ENCODE measurements at regions not wholly inside any gene's neighbourhood (a gene's known extent, or its start where the extent isn't known, plus 50 kb on each side); places are given as distances from the start of the nearest gene placed in this dataset.

DNA sequence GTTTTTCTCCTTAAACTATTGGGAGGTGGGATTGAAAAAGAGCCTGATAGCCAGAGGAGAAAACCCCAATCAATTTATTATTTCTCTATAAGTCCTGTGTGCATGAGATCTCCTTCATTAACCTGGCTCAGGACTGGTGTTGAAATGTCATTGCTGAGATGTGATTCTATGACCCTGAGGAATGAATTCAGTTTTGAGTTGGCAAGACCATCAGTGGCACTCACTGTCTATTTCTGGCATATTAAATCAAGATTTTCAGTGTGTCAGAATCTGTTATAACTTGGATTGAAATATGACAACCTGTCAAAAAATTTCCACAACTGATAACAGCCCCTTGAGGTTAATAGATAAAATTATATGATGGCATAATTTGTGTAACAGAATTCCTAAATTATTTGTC, 431.1 kb downstream of the TFAP2B start:
- TF ChIP-seq, protein P1, sequence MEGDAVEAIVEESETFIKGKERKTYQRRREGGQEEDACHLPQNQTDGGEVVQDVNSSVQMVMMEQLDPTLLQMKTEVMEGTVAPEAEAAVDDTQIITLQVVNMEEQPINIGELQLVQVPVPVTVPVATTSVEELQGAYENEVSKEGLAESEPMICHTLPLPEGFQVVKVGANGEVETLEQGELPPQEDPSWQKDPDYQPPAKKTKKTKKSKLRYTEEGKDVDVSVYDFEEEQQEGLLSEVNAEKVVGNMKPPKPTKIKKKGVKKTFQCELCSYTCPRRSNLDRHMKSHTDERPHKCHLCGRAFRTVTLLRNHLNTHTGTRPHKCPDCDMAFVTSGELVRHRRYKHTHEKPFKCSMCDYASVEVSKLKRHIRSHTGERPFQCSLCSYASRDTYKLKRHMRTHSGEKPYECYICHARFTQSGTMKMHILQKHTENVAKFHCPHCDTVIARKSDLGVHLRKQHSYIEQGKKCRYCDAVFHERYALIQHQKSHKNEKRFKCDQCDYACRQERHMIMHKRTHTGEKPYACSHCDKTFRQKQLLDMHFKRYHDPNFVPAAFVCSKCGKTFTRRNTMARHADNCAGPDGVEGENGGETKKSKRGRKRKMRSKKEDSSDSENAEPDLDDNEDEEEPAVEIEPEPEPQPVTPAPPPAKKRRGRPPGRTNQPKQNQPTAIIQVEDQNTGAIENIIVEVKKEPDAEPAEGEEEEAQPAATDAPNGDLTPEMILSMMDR (tag by site-specific recombination; IDR thresholded peaks at IDR 0.05), result no peak
- TF ChIP-seq ZNF221 (tag by site-specific recombination; IDR thresholded peaks at IDR 0.05; ENCODE audit: borderline replicate concordance) (no peak), KLF10 (tag by site-specific recombination; IDR thresholded peaks at IDR 0.05) (no peak), ZNF830 (tag by site-specific recombination; IDR thresholded peaks at IDR 0.05; ENCODE audit: low read depth) (no peak)

Data from HEK293 (cell line).